Right lobe of liver (tissue), 6 donors: ENCODE measurements at regions not wholly inside any gene's neighbourhood (a gene's known extent, or its start where the extent isn't known, plus 50 kb on each side); places are given as distances from the start of the nearest gene placed in this dataset.
"Not testable (repeated sequence)": the region's sequence is repeated elsewhere in the genome, so short reads cannot be mapped to it uniquely, and the experiment has no call there.

Experiments used
- ATAC-seq, 4 donors: fragments of 200-7000 bp; cut with Tn5 transposase; one replicate each; pipeline ENCODE4 v1.9.1; 2020; ENCODE audit warnings: mild to moderate bottlenecking in 4 of 4, moderate library complexity in 4 of 4
- DNase-seq, 3 donors: peaks; one replicate each; pipeline ENCODE4 v3.0.0-alpha.2; 2020
- H3K27ac ChIP-seq, 3 donors: fragments of 200-600 bp; one replicate each; pipeline ENCODE4 v1.8.0; 2022
- H3K27me3 ChIP-seq, 2 donors: fragments of 200-600 bp; one replicate each; pipeline ENCODE4 v1.8.0; 2022
- H3K36me3 ChIP-seq, 4 donors: fragments of 200-600 bp; sonication (generic) in 1 of 4; one replicate each; pipeline versions ENCODE4 v1.5.1 to v1.8.0; 2017 to 2022; ENCODE audit warnings: control low read depth in 1 of 4
- H3K4me1 ChIP-seq, 4 donors: fragments of 200-600 bp; sonication (generic) in 1 of 4; one replicate each; pipeline versions ENCODE4 v1.5.1 to v1.8.0; 2017 to 2022; ENCODE audit warnings: control low read depth in 1 of 4
- H3K4me3 ChIP-seq, 3 donors: fragments of 200-600 bp; one replicate each; pipeline ENCODE4 v1.8.0; 2022
- H3K9me3 ChIP-seq, 4 donors: fragments of 200-600 bp; sonication (generic) in 1 of 4; one replicate each; pipeline versions ENCODE4 v1.5.1 to v1.8.0; 2017 to 2022; ENCODE audit warnings: control low read depth in 1 of 4
- POLR2A ChIP-seq: fragments of 450-650 bp; IDR thresholded peaks from one replicate; pipeline ENCODE4 v1.6.1; 2017; ENCODE audit warnings: antibody characterized with exemption, mild to moderate bottlenecking
- WGBS: methylation state at CpG from one replicate; pipeline ENCODE4 v1.1.6; 2018; ENCODE audit warnings: low coverage, low lambda C conversion rate; ENCODE audit not compliant: insufficient coverage; ENCODE audit errors: missing lambda C conversion rate; 5-methylcytosine and 5-hydroxymethylcytosine counted together
- intact Hi-C, 2 donors: fragments of 100-400 bp; cut with DNase I; formaldehyde crosslinking; loops; one replicate each; pipeline versions ENCODE4 v1.11.2 to v1.14.1; 2022
- TF ChIP-seq, protein P1 (sequence below), 4 donors: fragments of 200-600 bp in 3 of 4; fragments of 450-650 bp in 1 of 4; IDR thresholded peaks; one replicate each; pipeline versions ENCODE4 v1.5.1 to v1.8.0; 2016 to 2022; ENCODE audit warnings: antibody characterized with exemption in 4 of 4, mild to moderate bottlenecking in 2 of 4
- donor health status: DM: no; HTN: yes; CAD: no.
- donor health status: DM: no; HTN: no; CAD: no.
- donor health status: DM: no; HTN: no; CAD: no.
- donor health status: DM: no; HTN: yes; CAD: no.
- donor health status: DM: no; HTN: yes; CAD: no.

DNA sequence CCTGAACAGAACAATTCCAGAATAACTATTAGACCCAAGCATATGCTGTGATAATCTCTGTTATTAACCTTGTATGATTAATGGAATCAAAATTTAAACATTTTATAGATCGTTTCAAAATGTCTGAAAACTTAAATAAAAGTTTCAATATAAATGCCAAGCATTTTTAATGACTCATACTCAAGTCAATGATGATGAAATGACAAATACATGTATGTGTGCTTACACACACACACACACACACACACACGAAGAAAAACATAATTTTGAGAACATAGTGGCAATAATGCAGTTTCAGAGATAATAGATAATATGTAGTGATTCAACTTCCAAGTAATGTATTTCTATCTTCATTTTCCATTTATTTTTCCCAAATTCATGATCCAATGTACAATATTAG lies 384.9 kb upstream of the FOXG1 start:
- Histone ChIP-seq H3K27ac (no peak overlapping the region), H3K4me1 (no peaks in the 10 kb centered on the region), H3K9me3 (no peaks in the 10 kb centered on the region), H3K36me3 (no peaks in the 10 kb centered on the region), H3K4me3 (no peak overlapping the region), H3K27me3 (no peaks in the 10 kb centered on the region)
- no peak for DNase-seq
- WGBS, result 18% methylated on average over 2 of the region's 2 CpGs
- no peak for ATAC-seq
- intact Hi-C loops, result no loop called here
- TF ChIP-seq, protein P1, sequence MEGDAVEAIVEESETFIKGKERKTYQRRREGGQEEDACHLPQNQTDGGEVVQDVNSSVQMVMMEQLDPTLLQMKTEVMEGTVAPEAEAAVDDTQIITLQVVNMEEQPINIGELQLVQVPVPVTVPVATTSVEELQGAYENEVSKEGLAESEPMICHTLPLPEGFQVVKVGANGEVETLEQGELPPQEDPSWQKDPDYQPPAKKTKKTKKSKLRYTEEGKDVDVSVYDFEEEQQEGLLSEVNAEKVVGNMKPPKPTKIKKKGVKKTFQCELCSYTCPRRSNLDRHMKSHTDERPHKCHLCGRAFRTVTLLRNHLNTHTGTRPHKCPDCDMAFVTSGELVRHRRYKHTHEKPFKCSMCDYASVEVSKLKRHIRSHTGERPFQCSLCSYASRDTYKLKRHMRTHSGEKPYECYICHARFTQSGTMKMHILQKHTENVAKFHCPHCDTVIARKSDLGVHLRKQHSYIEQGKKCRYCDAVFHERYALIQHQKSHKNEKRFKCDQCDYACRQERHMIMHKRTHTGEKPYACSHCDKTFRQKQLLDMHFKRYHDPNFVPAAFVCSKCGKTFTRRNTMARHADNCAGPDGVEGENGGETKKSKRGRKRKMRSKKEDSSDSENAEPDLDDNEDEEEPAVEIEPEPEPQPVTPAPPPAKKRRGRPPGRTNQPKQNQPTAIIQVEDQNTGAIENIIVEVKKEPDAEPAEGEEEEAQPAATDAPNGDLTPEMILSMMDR (IDR thresholded peaks at IDR 0.05), result no peak
- TF ChIP-seq POLR2A, result no peak

- Histone ChIP-seq H3K9me3 (no peaks in the 10 kb centered on the region), H3K36me3 (no peaks in the 10 kb centered on the region), H3K4me1 (no peaks in the 10 kb centered on the region), H3K27ac (no peak overlapping the region), H3K4me3 (no peak overlapping the region), H3K27me3 (no peaks in the 10 kb centered on the region)
- WGBS, result 61% methylated on average over 7 of the region's 7 CpGs
- DNase-seq (no peak), ATAC-seq (no peak)
- intact Hi-C loops, result no loop called here
- no peak for TF ChIP-seq POLR2A
- TF ChIP-seq, protein P1 (IDR thresholded peaks at IDR 0.05), result no peak
These were observed 384.0 kb upstream of the FOXG1 start for GRCh38 chr14:28382444-28383190.

- Histone ChIP-seq H3K27ac (no peak overlapping the region), H3K4me1 (no peaks in the 10 kb centered on the region), H3K4me3 (no peak overlapping the region), H3K9me3 (no peaks in the 10 kb centered on the region), H3K27me3 (no peaks in the 10 kb centered on the region), H3K36me3 (no peaks in the 10 kb centered on the region)
- DNase-seq (no peak), ATAC-seq (no peak)
- TF ChIP-seq POLR2A, result no peak
- TF ChIP-seq, protein P1 (IDR thresholded peaks at IDR 0.05), result no peak
- intact Hi-C loops, result no loop called here
- 26% methylated on average over 2 of the region's 2 CpGs for WGBS
These were observed 368.1 kb upstream of the FOXG1 start for GRCh38 chr14:28398506-28398905.

GRCh38 chr14:28401705-28402104 lies 364.9 kb upstream of the FOXG1 start:
- H3K9me3 ChIP-seq, H3K36me3 ChIP-seq, DNase-seq, H3K27me3 ChIP-seq, H3K4me3 ChIP-seq, intact Hi-C loops, ATAC-seq, H3K4me1 ChIP-seq, H3K27ac ChIP-seq: not testable (repeated sequence)
- no CpG with 5 or more reads among the region's 4 CpGs for WGBS

DNA sequence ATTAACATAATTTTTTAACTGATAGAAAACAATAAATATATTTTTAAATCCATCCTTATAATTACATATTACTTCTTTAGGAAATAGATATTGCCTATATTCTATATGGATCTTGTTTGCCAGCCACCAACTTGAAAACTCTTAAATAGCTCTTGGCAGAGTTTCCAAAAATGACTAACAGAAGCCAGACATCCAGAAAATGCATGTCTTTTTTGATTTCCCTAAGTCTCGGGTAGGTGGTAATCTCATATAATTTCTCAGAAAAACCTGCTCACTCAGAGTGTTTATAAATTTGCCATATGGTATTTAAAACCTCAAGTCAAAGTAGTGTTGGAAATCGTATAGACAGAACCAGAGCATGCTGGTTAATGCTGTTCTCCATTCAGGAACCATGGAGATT lies 360.4 kb upstream of the FOXG1 start:
- Histone ChIP-seq H3K27me3 (no peaks in the 10 kb centered on the region), H3K36me3 (no peaks in the 10 kb centered on the region), H3K4me1 (no peaks in the 10 kb centered on the region), H3K27ac (no peak overlapping the region), H3K9me3 (no peaks in the 10 kb centered on the region), H3K4me3 (no peak overlapping the region)
- DNase-seq (no peak), ATAC-seq (no peak)
- TF ChIP-seq, protein P1 (IDR thresholded peaks at IDR 0.05), result no peak
- no peak for TF ChIP-seq POLR2A
- 20% methylated on average over 2 of the region's 2 CpGs for WGBS
- intact Hi-C loops, result no loop called here
